GM19025 (cell line): ENCODE measurements at regions not wholly inside any gene's neighbourhood (a gene's known extent, or its start where the extent isn't known, plus 50 kb on each side); places are given as distances from the start of the nearest gene placed in this dataset.

ENCODE experiments used
- ATAC-seq: cut with Tn5 transposase; IDR thresholded peaks from one replicate; pipeline ENCODE4 v1.9.1; 2021; ENCODE audit warnings: mild to moderate bottlenecking, low read depth, moderate library complexity; ENCODE audit not compliant: unreplicated experiment

- ATAC-seq = no peak
These were observed 94.6 kb upstream of the UST start for GRCh38 chr6:148652205-148652604.

GRCh38 chr6:148653138-148653776, 93.6 kb upstream of the UST start:
- no peak for ATAC-seq

- ATAC-seq = no peak
These were observed 89.8 kb upstream of the UST start for GRCh38 chr6:148657048-148657447.

- no peak for ATAC-seq
These were observed 88.0 kb upstream of the UST start for GRCh38 chr6:148658681-148659430.

- no peak for ATAC-seq
These were observed 79.4 kb upstream of the UST start for GRCh38 chr6:148667395-148667794.

- no peak for ATAC-seq
These were observed 75.7 kb upstream of the UST start for GRCh38 chr6:148671085-148671484.

GRCh38 chr6:148671952-148672351, 74.9 kb upstream of the UST start:
- no peak for ATAC-seq

- ATAC-seq = no peak
These were observed 72.5 kb upstream of the UST start for GRCh38 chr6:148674306-148674705.

- peak; percentile 72 for ATAC-seq
These were observed 69.0 kb upstream of the UST start for GRCh38 chr6:148677594-148678476.

- no peak for ATAC-seq
These were observed 68.1 kb upstream of the UST start for GRCh38 chr6:148678682-148679081.

- no peak for ATAC-seq
These were observed 65.2 kb upstream of the UST start for GRCh38 chr6:148681666-148682065.

GRCh38 chr6:148682252-148682651, 64.6 kb upstream of the UST start:
- ATAC-seq = no peak

- ATAC-seq = no peak
These were observed 63.8 kb upstream of the UST start for GRCh38 chr6:148682990-148683389.

GRCh38 chr6:148689168-148689567, 57.7 kb upstream of the UST start:
- ATAC-seq = no peak

- ATAC-seq = no peak
These were observed 52.8 kb upstream of the UST start for GRCh38 chr6:148693882-148694484.
